Ishikawa (cell line): ENCODE measurements at regions not wholly inside any gene's neighbourhood (a gene's known extent, or its start where the extent isn't known, plus 50 kb on each side); places are given as distances from the start of the nearest gene placed in this dataset.

ENCODE experiments used
- CEBPB ChIP-seq: IDR thresholded peaks from 2 replicates; pipeline ENCODE4 v1.6.1; 2012
- CREB1 ChIP-seq: IDR thresholded peaks from 2 replicates; pipeline ENCODE4 v1.6.1; 2012; ENCODE audit warnings: low read depth
- EGR1 ChIP-seq: IDR thresholded peaks from 2 replicates; pipeline ENCODE4 v1.6.1; 2012
- EP300 ChIP-seq: IDR thresholded peaks from 2 replicates; pipeline ENCODE4 v1.6.1; 2012; ENCODE audit warnings: borderline replicate concordance
- FOXM1 ChIP-seq: IDR thresholded peaks from 2 replicates; pipeline ENCODE4 v1.6.1; 2012; ENCODE audit warnings: low read depth, borderline replicate concordance
- NFIC ChIP-seq: IDR thresholded peaks from 2 replicates; pipeline ENCODE4 v1.6.1; 2012
- RAD21 ChIP-seq: IDR thresholded peaks from 2 replicates; pipeline ENCODE4 v1.6.1; 2012; ENCODE audit warnings: low read depth
- REST ChIP-seq: IDR thresholded peaks from 2 replicates; pipeline ENCODE4 v1.6.1; 2012; ENCODE audit warnings: low read depth, mild to moderate bottlenecking
- TEAD4 ChIP-seq: IDR thresholded peaks from 2 replicates; pipeline ENCODE4 v1.6.1; 2012
- USF1 ChIP-seq: IDR thresholded peaks from 2 replicates; pipeline ENCODE4 v1.6.1; 2012

- TF ChIP-seq CEBPB (no peak), FOXM1 (no peak), EP300 (no peak), NFIC (no peak), TEAD4 (no peak), EGR1 (no peak), USF1 (no peak), REST (no peak), RAD21 (no peak), CREB1 (no peak)
Measured at GRCh38 chrX:87337267-87337666, 180.3 kb upstream of the KLHL4 start.
